Endodermal cell (in vitro differentiated cells): ENCODE measurements at regions not wholly inside any gene's neighbourhood (a gene's known extent, or its start where the extent isn't known, plus 50 kb on each side); places are given as distances from the start of the nearest gene placed in this dataset.

Experiments
- DNase-seq: peaks from one replicate; pipeline ENCODE4 v3.0.0-alpha.2; 2017
- H3K27ac ChIP-seq: 2 replicates; pipeline ENCODE4 v1.5.1; 2013; ENCODE audit warnings: mild to moderate bottlenecking, low read depth, low read length, moderate library complexity
- H3K27me3 ChIP-seq: 2 replicates; pipeline ENCODE4 v1.6.1; 2013; ENCODE audit warnings: mild to moderate bottlenecking, low read length, moderate library complexity; ENCODE audit not compliant: insufficient read depth, control insufficient read depth, poor library complexity, severe bottlenecking
- H3K36me3 ChIP-seq: 2 replicates; pipeline ENCODE4 v1.7.0; 2013; ENCODE audit warnings: mild to moderate bottlenecking, low read length, moderate library complexity; ENCODE audit not compliant: control insufficient read depth, insufficient read depth
- H3K4me1 ChIP-seq: one replicate; pipeline ENCODE4 v1.7.0; 2013; ENCODE audit warnings: low read length; ENCODE audit not compliant: control insufficient read depth, insufficient read depth
- H3K4me3 ChIP-seq: 2 replicates; pipeline ENCODE4 v1.5.1; 2013; ENCODE audit warnings: mild to moderate bottlenecking, low read length, moderate library complexity
- H3K9ac ChIP-seq: 2 replicates; pipeline ENCODE4 v1.6.1; 2013; ENCODE audit warnings: mild to moderate bottlenecking, low read length, moderate library complexity; ENCODE audit not compliant: poor library complexity, severe bottlenecking; ENCODE audit errors: extremely low read depth
- H3K9me3 ChIP-seq: 2 replicates; pipeline ENCODE4 v1.6.1; 2013; ENCODE audit warnings: mild to moderate bottlenecking, low read length, moderate library complexity; ENCODE audit not compliant: control insufficient read depth
- H3K27ac Mint-ChIP-seq: 2 replicates; pipeline ENCODE4 v1.8.0; 2020; ENCODE audit warnings: mixed read lengths
- H3K27me3 Mint-ChIP-seq: 2 replicates; pipeline ENCODE4 v1.8.0; 2021; ENCODE audit warnings: mild to moderate bottlenecking, mixed read lengths; ENCODE audit not compliant: insufficient read depth
- H3K36me3 Mint-ChIP-seq: 2 replicates; pipeline ENCODE4 v1.8.0; 2020; ENCODE audit warnings: low read depth, mixed read lengths
- H3K4me1 Mint-ChIP-seq: 2 replicates; pipeline ENCODE4 v1.8.0; 2020; ENCODE audit warnings: mixed read lengths
- H3K4me3 Mint-ChIP-seq: 2 replicates; pipeline ENCODE4 v1.8.0; 2020; ENCODE audit warnings: mild to moderate bottlenecking, moderate library complexity, mixed read lengths
- H3K9me3 Mint-ChIP-seq: 2 replicates; pipeline ENCODE4 v1.8.0; 2020; ENCODE audit warnings: mild to moderate bottlenecking, mixed read lengths
- CTCF ChIP-seq: fragments of 200-600 bp; sonication (generic); conservative IDR thresholded peaks from 2 replicates; pipeline ENCODE4 v1.5.0; 2021; ENCODE audit warnings: antibody characterized with exemption, mild to moderate bottlenecking
- WGBS, 2 experiments: methylation state at CpG; one replicate each; pipeline versions ENCODE4 v1.1.5 to v1.1.7; 2013; ENCODE audit warnings: missing lambda C conversion rate in 2 of 2, mixed read lengths in 1 of 2; ENCODE audit not compliant: insufficient coverage in 1 of 2, insufficient read length in 1 of 2; 5-methylcytosine and 5-hydroxymethylcytosine counted together

- Mint-ChIP-seq H3K4me1 (peaks cover 21% of the 10 kb centered on the region), H3K36me3 (peaks cover 2% of the 10 kb centered on the region), H3K9me3 (peaks cover 6% of the 10 kb centered on the region), H3K27ac (no peak overlapping the region), H3K4me3 (no peak overlapping the region), H3K27me3 (no peaks in the 10 kb centered on the region)
- DNase-seq, result no peak
- Histone ChIP-seq H3K4me3 (no peak overlapping the region), H3K4me1 (peaks cover 3% of the 10 kb centered on the region), H3K36me3 (no peaks in the 10 kb centered on the region), H3K9ac (no peak overlapping the region), H3K27me3 (no peaks in the 10 kb centered on the region), H3K9me3 (peaks cover 5% of the 10 kb centered on the region), H3K27ac (no peak overlapping the region)
- no peak for TF ChIP-seq CTCF
- 97 to 100% methylated on average over 2 of the region's 2 CpGs for WGBS, 2 experiments
Measured at GRCh38 chr9:22617156-22617555, 170.5 kb downstream of the DMRTA1 start.

- no peak for TF ChIP-seq CTCF
- H3K4me1 ChIP-seq, result peaks cover 3% of the 10 kb centered on the region
- H3K4me1 Mint-ChIP-seq, result peaks cover 21% of the 10 kb centered on the region
Measured at GRCh38 chr9:22622815-22623214, 176.2 kb downstream of the DMRTA1 start.

GRCh38 chr9:22623236-22623635, 176.6 kb downstream of the DMRTA1 start:
- Histone ChIP-seq H3K27me3 (no peaks in the 10 kb centered on the region), H3K9me3 (peaks cover 18% of the 10 kb centered on the region), H3K4me1 (peaks cover 3% of the 10 kb centered on the region), H3K27ac (peak overlapping the region; percentile 10), H3K4me3 (no peak overlapping the region), H3K9ac (no peak overlapping the region), H3K36me3 (no peaks in the 10 kb centered on the region)
- WGBS, 2 experiments, result 72 to 76% methylated on average over 3 of the region's 3 CpGs
- H3K4me1 Mint-ChIP-seq, result peaks cover 21% of the 10 kb centered on the region
- H3K4me3 Mint-ChIP-seq, result no peak overlapping the region
- peaks cover 14% of the 10 kb centered on the region for H3K9me3 Mint-ChIP-seq
- no peaks in the 10 kb centered on the region for H3K27me3 Mint-ChIP-seq
- no peak overlapping the region for H3K27ac Mint-ChIP-seq
- H3K36me3 Mint-ChIP-seq, result peaks cover 15% of the 10 kb centered on the region
- DNase-seq, result no peak
- no peak for TF ChIP-seq CTCF

More at GRCh38 chr9:22622815-22623214, 176.2 kb downstream of the DMRTA1 start:
- peak overlapping the region; percentile 10 for H3K27ac ChIP-seq
- 100% methylated on average over 1 of the region's 1 CpG; no CpG with 5 or more reads in 1 of the 2 experiments for WGBS, 2 experiments
- DNase-seq, result no peak
- H3K27me3 ChIP-seq, result no peaks in the 10 kb centered on the region
- H3K27me3 Mint-ChIP-seq, result no peaks in the 10 kb centered on the region
- peaks cover 15% of the 10 kb centered on the region for H3K9me3 ChIP-seq
- no peak overlapping the region for H3K27ac Mint-ChIP-seq
- peaks cover 12% of the 10 kb centered on the region for H3K9me3 Mint-ChIP-seq
- H3K36me3 Mint-ChIP-seq, result peaks cover 15% of the 10 kb centered on the region
- H3K36me3 ChIP-seq, result no peaks in the 10 kb centered on the region
- H3K4me3 ChIP-seq, result no peak overlapping the region
- no peak overlapping the region for H3K4me3 Mint-ChIP-seq
- no peak overlapping the region for H3K9ac ChIP-seq
